ENCODE measurements at regions not wholly inside any gene's neighbourhood (a gene's known extent, or its start where the extent isn't known, plus 50 kb on each side); places are given as distances from the start of the nearest gene placed in this dataset.

DNA sequence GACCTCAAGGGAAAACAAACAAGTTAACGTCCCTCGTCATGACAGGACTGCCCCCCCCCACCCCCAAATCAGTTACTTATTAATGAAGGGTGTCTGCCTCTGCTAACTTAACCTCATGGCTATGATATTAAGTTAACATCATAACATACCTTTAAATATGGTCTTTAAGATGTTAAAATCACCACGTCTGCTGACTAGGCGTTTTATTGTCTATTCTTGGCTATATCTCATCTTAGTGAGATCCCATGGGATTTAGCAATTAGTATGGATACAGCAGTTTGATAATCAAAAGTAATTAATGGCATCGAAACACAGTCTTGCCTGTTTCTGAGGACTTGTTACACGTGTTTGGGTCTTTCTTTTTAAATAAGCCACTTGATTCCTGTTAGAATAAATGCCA lies 186.9 kb downstream of the FOXB1 start:
- DNase-seq (ENCODE audit: low read depth): no peak

DNA sequence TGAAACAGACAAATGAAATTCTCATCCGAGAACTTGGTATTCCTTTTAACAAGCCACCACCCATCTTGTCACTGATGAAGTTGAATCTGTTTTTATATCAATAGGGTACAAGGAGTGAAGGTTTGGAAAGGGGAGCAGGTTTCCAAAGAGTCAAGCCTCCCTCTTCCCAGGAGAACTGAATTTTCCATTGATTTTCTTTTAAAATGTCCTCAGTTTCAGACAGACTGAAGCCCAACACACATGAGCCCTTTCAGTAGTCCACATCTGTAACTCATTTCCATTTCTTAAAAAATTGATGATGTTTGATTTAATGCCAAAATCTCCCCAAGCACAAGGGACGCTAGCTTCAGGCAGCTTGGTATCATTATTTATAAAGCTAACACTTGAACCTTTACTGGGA lies 187.7 kb downstream of the FOXB1 start:
- no peak overlapping the region for H3K4me3 ChIP-seq (ENCODE audit: low read depth, low read length)
- no peak for DNase-seq (ENCODE audit: low read depth)

More for the DNA sequence above, 186.9 kb downstream of the FOXB1 start:
- no peak overlapping the region for H3K4me3 ChIP-seq (ENCODE audit: low read depth, low read length)

DNA sequence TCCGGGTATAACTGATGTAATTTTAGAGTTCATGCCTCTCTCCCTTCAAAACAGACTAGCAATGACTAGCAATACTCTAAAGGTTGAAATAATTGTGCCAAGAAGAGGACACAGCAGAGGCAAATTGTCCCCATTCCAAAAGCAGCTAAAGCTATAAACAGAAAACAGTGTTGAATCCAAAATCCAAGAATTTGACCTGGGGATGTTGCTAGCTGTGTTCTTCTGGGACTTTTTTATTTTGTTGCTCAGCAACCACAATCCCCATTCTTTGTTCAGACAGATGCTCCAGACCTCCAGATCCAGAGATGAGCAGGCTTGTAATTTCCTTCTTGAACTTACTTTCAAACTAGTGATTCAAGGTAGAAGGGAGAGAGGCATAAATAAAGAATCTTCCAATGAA lies 191.5 kb downstream of the FOXB1 start:
- DNase-seq (ENCODE audit: low read depth): no peak
- H3K4me3 ChIP-seq (ENCODE audit: low read depth, low read length): no peak overlapping the region

DNA sequence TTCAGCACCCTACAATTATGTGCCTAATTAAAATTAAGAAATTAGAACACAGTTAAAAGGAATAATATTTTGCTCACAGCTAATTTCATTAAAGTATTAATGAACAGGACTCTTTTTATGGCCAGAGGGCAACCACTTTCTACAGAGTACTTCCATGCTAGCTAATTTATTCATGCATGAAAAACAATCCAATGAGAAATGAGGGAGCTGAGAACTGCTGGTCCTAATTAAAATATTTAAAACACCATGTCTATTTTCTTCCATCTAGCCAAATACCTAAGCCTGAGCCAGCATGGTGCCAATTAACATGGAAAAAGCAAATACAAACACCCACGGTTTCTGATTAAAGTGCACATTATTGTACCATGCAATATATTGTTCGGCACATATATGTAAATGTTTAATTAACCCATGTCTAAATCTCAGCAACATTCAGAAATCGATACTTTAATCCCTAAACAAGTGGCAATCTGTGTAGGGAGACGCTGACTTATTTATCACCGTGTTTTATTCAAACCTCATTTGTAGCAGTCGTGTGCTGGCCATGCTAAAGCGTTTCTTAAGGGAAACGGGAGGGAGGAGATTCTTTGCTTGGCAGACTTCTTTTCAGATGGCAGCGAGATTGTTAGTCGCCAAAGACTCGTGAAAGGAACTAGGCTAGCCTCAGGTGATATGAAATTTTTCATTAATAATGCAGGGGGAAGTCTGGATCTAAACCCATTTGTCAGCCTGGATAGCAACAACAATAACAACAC lies 193.5 kb downstream of the ANXA2 start:
- no peak for DNase-seq (ENCODE audit: low read depth)
- no peak overlapping the region for H3K4me3 ChIP-seq (ENCODE audit: low read depth, low read length)

DNA sequence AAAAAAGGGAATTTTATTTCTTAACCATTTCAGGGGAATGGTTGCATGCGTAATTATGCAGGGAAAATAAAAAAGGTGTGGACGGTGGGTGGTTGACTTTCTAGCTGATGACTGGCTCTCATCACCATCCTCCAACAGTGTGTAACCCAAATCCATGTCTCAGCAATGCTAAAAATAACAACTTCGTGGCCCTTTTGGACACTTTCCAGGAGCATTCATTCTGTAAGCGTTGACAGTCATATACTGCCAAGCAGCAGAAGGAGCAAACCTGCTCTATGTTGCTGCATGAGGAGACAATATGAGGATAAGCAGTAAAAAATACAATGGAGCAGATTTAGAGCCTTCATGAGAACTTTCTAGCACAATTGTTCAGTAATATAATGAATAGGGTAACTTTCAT lies 189.1 kb downstream of the ANXA2 start:
- H3K4me3 ChIP-seq (ENCODE audit: low read depth, low read length): no peak overlapping the region
- DNase-seq (ENCODE audit: low read depth): peak; percentile 7

DNA sequence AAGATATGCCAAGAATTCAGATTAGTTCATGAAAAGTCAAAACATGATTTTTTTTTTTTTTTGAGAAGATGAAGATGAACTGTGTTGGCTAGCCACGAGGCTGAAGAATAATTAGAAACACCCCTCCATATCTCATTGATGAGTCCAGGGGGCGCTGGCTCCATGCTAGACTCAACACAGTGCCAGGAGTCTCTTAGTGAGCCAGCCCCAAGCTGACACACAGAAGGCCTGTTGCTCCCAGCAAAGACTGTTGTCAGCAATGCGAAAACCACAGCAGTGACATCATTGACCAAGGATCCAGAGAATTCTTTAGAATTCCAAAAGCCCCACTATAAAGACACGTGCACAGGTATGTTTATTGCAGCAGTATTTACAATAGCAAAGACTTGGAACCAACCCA lies 185.2 kb downstream of the ANXA2 start:
- no peak overlapping the region for H3K4me3 ChIP-seq (ENCODE audit: low read depth, low read length)
- DNase-seq (ENCODE audit: low read depth): no peak

DNA sequence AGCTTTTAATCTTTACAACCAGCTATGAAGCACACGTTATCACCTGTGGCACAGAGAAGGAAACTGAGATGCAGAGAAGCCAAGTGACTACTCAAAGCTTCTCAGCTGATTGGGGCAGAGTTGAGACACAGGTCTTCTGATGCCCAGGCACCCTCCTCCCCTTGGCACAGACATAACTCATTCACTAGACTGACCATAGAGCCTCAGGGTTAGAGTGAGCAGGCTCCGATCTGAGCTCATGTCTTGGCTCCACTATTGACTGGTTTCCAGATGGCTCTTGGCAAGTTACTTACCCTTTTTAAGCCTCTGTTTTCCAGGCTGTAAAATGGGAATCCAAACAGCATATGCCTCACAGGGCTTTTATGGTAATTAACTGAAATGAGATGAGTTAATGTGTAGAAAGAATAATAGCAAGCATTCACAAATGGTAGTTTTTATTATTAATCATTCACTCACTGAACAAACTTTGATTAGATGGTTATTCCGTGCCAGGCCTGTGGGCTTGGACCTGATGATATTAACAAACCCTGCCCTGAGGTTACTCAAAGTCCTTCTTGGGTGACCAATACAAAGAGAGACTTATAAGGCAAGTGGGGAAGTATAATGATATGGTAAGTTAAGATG lies 184.3 kb downstream of the ANXA2 start:
- no peak for DNase-seq (ENCODE audit: low read depth)
- H3K4me3 ChIP-seq (ENCODE audit: low read depth, low read length): no peak overlapping the region

DNA sequence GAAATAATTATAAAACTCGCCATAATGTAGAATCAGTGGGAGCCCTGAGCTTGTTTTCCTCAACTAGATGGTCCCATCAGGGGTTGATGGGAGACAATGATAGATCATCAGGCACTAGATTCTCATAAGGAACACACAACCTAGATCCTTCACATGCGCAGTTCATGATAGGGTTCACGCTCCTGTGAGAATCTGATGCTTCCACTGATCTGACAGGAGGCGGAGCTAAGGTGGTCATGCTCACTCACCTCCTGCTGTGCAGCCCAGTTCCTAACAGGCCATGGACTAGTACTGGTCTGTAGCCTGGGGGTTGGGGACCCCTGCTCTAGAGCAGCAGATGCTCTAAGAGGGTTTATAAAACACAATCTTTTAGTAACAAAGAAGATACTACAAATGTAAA lies 183.6 kb downstream of the ANXA2 start:
- DNase-seq (ENCODE audit: low read depth): no peak
- no peak overlapping the region for H3K4me3 ChIP-seq (ENCODE audit: low read depth, low read length)

DNA sequence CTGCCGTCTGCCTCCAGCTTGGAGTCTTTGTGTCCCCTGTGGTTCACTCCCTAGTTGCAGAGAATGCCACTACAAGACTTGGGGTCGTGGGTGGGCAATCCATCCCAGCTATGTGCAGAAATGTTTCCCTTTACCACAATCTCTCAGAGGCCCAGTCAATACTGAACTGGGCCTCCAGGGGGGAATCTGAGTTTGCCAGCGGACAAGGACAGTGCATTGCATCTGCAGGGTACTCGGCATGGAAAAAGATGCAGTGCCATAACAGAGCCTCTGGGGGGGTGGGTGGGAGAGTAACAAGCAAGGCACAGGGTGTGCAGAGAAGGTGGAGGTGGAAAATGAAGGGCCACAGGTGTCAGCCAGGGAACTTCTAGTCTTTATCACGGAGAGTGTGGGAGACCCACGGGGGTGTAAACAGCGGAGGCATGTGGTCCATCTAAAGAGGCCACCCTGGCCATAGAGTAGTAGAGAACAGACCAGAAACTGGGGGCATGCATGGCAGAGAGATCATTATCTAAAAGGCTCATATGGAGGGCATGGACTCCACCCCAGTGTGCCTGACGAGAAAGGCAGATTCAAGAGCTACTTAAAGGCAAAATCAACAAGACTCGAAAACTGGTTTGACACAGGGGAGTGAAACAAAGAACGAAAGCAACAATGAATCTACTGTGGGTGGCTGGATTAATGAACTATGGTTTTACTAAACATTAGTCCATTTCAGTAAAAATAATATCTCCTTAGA lies 182.4 kb downstream of the ANXA2 start:
- no peak overlapping the region for H3K4me3 ChIP-seq (ENCODE audit: low read depth, low read length)
- DNase-seq (ENCODE audit: low read depth): no peak

DNA sequence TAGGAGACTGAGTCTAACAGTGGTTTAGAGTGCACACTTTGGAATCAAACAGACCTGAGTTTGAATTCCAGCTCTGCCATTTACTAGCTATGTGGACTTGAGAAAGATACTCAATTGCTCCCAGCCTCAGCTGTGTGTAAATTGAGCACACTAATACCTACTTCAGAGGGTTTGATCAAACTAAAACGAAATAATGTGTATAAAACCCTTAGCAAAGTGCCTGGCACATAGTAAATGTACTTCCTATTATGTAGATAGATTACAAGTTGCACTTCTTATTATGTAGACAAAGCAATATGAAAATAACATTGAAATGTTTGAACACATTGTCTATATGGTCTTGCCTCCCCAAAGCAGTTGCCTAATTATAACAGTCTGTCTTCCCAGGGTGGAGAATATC lies 180.6 kb downstream of the ANXA2 start:
- no peak for DNase-seq (ENCODE audit: low read depth)
- no peak overlapping the region for H3K4me3 ChIP-seq (ENCODE audit: low read depth, low read length)

DNA sequence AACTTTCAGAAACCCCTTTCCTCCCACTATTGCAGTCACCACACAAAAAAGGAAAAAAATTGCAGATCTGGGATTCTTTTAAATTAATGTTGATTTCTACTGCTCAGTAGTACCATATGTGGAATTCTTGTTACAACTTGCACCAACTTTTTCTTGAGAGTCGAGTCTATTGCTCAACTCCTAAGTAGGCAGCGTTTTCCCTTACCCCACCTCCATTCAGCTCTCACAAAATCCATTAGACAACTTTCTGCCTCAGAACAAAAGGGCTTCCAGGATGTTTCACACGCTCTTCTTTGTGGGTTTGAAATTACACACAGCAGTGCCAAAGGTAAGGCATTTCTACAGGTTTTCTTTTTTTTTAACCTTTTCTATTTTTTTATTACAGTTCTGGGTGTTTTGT lies 179.5 kb downstream of the ANXA2 start:
- H3K4me3 ChIP-seq (ENCODE audit: low read depth, low read length): no peak overlapping the region
- no peak for DNase-seq (ENCODE audit: low read depth)

DNA sequence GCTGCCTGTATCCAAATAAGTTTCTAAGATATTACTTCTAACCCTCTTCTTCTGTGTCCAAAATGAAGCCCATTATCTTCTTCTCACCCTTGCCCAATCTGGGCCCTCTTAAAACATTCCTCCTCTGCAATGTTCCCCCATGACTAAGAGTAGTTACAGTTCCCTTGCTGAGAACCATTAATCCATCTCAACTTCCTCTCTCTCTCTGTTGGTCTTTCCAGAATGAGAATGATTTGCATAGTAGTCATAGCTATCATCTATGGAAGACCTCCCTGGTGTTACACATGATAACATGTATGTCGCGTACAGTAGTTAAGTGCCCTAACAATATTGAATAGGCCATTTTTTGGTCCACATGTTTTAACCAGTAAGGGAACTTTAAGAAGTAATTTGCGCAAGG lies 177.9 kb downstream of the ANXA2 start:
- H3K4me3 ChIP-seq (ENCODE audit: low read depth, low read length): no peak overlapping the region
- DNase-seq (ENCODE audit: low read depth): no peak

DNA sequence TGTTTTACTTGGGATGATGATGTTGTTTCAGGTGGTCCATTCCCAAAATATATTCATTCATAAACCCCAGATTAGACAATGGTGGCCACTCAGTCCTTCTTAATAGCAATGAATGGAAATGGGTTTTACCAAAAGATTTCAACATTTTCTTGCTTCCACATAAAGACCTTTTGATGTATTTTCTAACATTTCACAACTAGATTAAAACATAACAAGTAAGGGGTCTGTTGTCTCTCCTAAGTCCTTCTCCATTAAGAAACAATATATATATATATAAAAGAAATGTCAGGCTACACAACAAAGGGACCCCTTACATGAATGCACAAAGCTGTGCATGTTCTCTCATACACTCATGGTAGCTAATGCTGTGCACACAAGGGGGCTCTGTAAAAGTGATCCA lies 176.4 kb downstream of the ANXA2 start:
- no peak for DNase-seq (ENCODE audit: low read depth)
- no peak overlapping the region for H3K4me3 ChIP-seq (ENCODE audit: low read depth, low read length)

DNA sequence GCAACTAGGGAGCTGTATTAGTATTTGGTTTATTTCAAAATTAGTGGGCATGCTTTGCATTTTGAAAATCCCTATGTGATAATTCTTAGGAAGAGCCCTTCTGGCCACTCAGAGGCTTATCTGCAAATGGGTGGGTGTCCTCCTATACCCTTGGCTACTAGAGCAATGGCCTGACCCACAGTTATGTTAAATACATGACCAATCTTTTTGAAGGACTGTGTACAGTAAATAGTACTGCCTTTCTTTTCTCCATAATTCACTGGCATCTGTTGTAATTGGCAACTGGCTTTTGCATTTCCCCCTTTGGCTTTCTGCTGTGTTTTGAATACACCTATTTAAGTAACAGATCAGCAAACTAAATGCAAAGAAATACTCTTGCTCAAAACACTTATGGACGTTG lies 175.4 kb downstream of the ANXA2 start:
- no peak overlapping the region for H3K4me3 ChIP-seq (ENCODE audit: low read depth, low read length)
- DNase-seq (ENCODE audit: low read depth): no peak

DNA sequence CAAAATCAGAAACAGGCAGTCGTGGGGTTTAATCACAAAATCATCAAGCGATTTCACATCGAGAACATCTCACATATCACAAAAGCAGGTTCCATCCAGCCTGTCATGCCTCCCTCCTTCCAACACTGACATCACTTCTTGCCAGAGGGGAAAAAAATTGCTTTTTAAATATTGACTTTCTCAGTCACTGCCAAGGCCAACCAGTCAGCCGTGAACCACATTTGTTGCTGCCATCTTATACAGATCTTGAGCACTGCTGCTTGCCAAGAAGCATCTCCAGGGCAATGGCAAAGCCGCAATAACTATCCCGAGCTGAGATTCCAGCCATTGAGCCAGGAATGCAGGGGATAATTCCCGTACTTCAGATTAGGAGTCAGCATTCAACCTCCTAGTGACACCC lies 174.6 kb downstream of the ANXA2 start:
- H3K4me3 ChIP-seq (ENCODE audit: low read depth, low read length): no peak overlapping the region

DNA sequence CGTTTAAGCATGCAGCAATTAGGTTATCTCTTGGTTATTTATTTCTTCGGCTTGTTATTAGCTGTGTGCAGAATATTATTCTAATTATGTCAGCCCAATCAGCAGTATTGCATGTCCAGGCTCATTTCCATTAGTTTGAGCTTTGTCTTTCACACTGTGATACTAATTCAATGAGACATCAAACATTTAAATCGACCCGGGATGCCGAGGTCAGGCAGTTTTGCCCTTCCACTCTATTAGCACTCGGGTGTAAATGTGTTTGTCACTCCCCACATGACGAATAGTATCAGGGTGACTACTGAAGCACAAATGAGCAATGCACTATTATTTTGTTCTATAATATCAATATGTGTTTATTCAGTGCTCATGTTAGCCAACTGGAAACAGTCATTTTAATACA lies 170.9 kb downstream of the ANXA2 start:
- no peak overlapping the region for H3K4me3 ChIP-seq (ENCODE audit: low read depth, low read length)
- no peak for DNase-seq (ENCODE audit: low read depth)

More for the DNA sequence above, 174.6 kb downstream of the ANXA2 start:
- DNase-seq (ENCODE audit: low read depth): no peak

DNA sequence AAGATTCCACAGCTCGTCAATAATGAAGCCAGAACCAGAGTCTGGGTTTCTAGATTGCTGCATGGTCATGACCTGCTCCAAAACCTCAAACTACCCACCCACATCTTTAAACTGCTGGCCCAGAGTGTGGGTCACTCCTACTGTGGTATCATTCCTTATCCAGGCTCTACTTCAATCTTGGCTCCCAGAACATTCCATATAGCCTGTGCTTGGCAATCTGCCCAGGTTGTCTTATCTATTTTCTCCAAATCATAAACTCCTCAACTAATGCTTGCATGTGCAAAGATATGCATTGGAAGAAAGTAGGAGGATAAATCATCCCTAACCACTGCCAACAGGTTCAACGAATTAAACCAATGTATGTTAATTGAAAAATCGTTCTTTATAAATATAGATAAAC lies 169.7 kb downstream of the ANXA2 start:
- no peak overlapping the region for H3K4me3 ChIP-seq (ENCODE audit: low read depth, low read length)
- DNase-seq (ENCODE audit: low read depth): no peak

DNA sequence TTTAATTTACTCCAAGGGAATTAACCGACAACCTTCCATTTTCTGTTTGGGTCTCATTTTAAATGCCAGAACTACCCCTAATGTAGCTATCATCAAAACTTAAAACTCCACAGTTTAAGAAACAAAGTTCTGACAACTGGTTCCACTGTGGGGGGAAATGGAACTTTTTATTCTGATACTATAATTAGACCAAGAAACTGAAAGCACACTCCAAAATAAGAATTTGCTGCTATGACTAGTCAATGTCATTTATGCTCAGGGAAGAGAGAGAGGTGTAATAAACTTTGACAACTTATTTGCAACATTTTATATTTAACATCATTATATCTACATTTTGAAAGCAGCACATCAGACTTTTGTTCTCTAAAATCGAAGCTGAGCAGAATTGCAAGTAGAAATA lies 169.2 kb downstream of the ANXA2 start:
- H3K4me3 ChIP-seq (ENCODE audit: low read depth, low read length): no peak overlapping the region
- no peak for DNase-seq (ENCODE audit: low read depth)

DNA sequence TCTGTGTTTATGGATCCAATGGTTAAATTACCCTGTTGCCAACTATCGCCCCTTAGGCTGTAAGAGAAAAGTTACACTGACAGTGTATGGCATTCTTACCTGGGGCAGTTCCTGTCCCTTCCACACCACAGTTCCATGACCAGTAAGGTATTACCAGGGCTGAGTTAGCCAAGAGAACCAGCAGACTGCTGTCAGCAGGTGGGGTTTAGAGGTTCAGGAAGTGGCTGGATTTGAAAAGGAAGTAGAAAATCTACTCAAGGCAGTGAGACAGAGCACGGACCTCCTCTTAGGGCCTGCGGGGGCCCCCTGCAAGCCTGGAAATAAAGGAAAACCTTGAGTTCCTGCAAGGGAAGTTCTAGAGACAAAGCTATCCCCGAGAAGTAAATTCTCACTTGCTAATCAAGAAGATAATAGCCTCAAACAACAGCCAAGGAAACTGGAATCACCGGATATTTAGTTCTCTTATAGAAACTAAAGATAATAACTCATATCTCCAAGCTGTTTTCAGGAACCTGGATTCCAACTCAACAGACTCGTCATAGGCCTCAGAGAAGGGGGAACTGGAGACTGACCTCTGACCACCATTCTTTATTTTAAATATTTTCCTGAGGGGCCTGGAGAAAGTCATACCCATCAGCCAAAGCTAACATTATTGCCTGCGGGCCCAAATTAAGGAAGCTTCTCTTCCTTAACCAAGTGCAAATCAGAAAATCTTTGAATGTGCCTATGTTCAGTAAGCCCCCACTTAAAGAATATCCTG lies 161.7 kb downstream of the ANXA2 start:
- H3K4me3 ChIP-seq (ENCODE audit: low read depth, low read length): no peak overlapping the region
- DNase-seq (ENCODE audit: low read depth): no peak

DNA sequence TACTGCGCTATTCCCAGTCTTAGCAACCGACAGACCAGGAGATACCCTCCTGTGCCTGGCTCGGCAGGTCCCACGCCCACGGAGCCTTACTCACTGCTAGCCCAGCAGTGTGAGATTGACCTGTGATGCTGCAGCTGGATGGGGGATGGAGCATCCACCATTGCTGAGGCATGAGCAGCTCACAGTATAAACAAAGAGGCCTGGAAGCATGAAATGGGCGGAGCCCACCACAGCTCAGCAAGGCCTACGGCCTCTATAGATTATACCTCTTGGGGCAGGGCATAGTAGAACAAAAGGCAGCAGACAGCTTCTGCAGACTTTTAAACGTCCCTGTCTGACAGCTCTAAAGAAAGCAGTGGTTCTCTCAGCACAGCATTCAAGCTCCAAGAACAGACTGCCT lies 160.3 kb downstream of the ANXA2 start:
- H3K4me3 ChIP-seq (ENCODE audit: low read depth, low read length): no peak overlapping the region
- DNase-seq (ENCODE audit: low read depth): no peak

Measured in skeletal muscle cell (primary cell).